H1 (cell line): ENCODE measurements at regions not wholly inside any gene's neighbourhood (a gene's known extent, or its start where the extent isn't known, plus 50 kb on each side); places are given as distances from the start of the nearest gene placed in this dataset.

Source experiments
- CTCF ChIA-PET: fragments of 300-600 bp; sonication (Branson Sonifier 250); formaldehyde crosslinking; loops from one replicate; lab custom pipeline; 2021; ENCODE audit not compliant: partially characterized antibody; lab: Charles Lee
- POLR2A ChIA-PET: fragments of 300-600 bp; sonication (Branson Sonifier 250); formaldehyde crosslinking; loops from one replicate; lab custom pipeline; 2021; ENCODE audit warnings: inconsistent platforms; ENCODE audit not compliant: partially characterized antibody; lab: Charles Lee
- DNase-seq, 2 experiments: peaks; one replicate each; pipeline versions ENCODE4 v3.0.0 to v3.0.0-alpha.2; 2010 to 2022; ENCODE audit warnings: low spot score in 2 of 2, low read depth in 1 of 2, mixed read lengths in 1 of 2
- FAIRE-seq: peaks from 2 replicates; lab custom pipeline; 2011; peaks lifted over from hg19 to GRCh38; lab: Jason Lieb, UNC
- H2AFZ ChIP-seq: 2 replicates; pipeline ENCODE4 v1.8.1; 2012; ENCODE audit warnings: low read length, inconsistent platforms
- H2AK5ac ChIP-seq: 2 replicates; pipeline ENCODE4 v1.6.1; 2013; ENCODE audit warnings: low read depth, low read length
- H2BK120ac ChIP-seq: replicated peaks from 2 replicates; pipeline ENCODE3; 2013; ENCODE audit warnings: low read depth, low read length, inconsistent platforms
- H2BK12ac ChIP-seq: 2 replicates; pipeline ENCODE4 v1.6.1; 2013; ENCODE audit warnings: low read depth, low read length
- H2BK15ac ChIP-seq: 2 replicates; pipeline ENCODE4 v1.6.1; 2013; ENCODE audit warnings: low read length
- H2BK20ac ChIP-seq: 2 replicates; pipeline ENCODE4 v1.6.1; 2013; ENCODE audit warnings: low read length
- H2BK5ac ChIP-seq: 2 replicates; pipeline ENCODE4 v1.6.1; 2013; ENCODE audit warnings: low read depth, low read length
- H3K14ac ChIP-seq: 2 replicates; pipeline ENCODE4 v1.6.1; 2013; ENCODE audit warnings: inconsistent platforms; ENCODE audit not compliant: insufficient read length
- H3K18ac ChIP-seq: 2 replicates; pipeline ENCODE4 v1.6.1; 2013; ENCODE audit warnings: low read length; ENCODE audit errors: extremely low read depth
- H3K23ac ChIP-seq: 2 replicates; pipeline ENCODE4 v1.6.1; 2013; ENCODE audit warnings: inconsistent platforms; ENCODE audit not compliant: insufficient read length
- H3K23me2 ChIP-seq: 2 replicates; pipeline ENCODE4 v1.6.1; 2013; ENCODE audit warnings: low read depth, low read length
- H3K27ac ChIP-seq: 2 replicates; pipeline ENCODE4 v1.6.1; 2011; ENCODE audit warnings: low read depth, low read length, inconsistent platforms
- H3K27me3 ChIP-seq, 4 experiments: replicated peaks in 1 of 4; 1 replicate in 1 of 4; 2 replicates in 3 of 4; pipeline versions ENCODE4 v1.6.1 to v1.8.1; 2011 to 2013; ENCODE audit warnings: low read length in 3 of 4, mild to moderate bottlenecking in 3 of 4, inconsistent platforms in 2 of 4, mixed read lengths in 2 of 4, moderate library complexity in 1 of 4; ENCODE audit not compliant: control insufficient read depth in 3 of 4, insufficient read depth in 3 of 4; ENCODE audit errors: extremely low read depth in 1 of 4
- H3K36me3 ChIP-seq, 4 experiments: 2 replicates each; pipeline versions ENCODE4 v1.6.1 to v1.8.1; 2011 to 2013; ENCODE audit warnings: mild to moderate bottlenecking in 4 of 4, low read length in 3 of 4, moderate library complexity in 2 of 4, control low read depth in 1 of 4, inconsistent platforms in 1 of 4; ENCODE audit not compliant: insufficient read depth in 4 of 4, control insufficient read depth in 2 of 4
- H3K4ac ChIP-seq: replicated peaks from 2 replicates; pipeline ENCODE3; 2013; ENCODE audit warnings: low read length, low read depth, mixed read lengths, inconsistent platforms; ENCODE audit not compliant: insufficient read length
- H3K4me1 ChIP-seq, 4 experiments: replicated peaks in 1 of 4; 1 replicate in 1 of 4; 2 replicates in 3 of 4; pipeline versions ENCODE4 v1.6.1 to v1.8.1; 2011 to 2013; ENCODE audit warnings: low read length in 3 of 4, inconsistent platforms in 2 of 4, mixed read lengths in 1 of 4; ENCODE audit not compliant: insufficient read depth in 4 of 4, control insufficient read depth in 3 of 4
- H3K4me2 ChIP-seq, 2 experiments: 2 replicates each; pipeline versions ENCODE4 v1.6.1 to v1.8.1; 2011 to 2013; ENCODE audit warnings: low read depth in 2 of 2, low read length in 2 of 2, control low read depth in 1 of 2, inconsistent platforms in 1 of 2, mild to moderate bottlenecking in 1 of 2; ENCODE audit not compliant: insufficient read depth in 1 of 2
- H3K4me3 ChIP-seq, 4 experiments: fragments of 200-600, 300-600 bp in 1 of 4; sonication (generic), shearing (Covaris generic), sonication (Bioruptor Twin) in 1 of 4; 2 replicates each; pipeline versions ENCODE4 v1.5.1 to v1.8.1; 2011 to 2016; ENCODE audit warnings: low read length in 4 of 4, low read depth in 3 of 4, control low read depth in 2 of 4, inconsistent platforms in 2 of 4, mild to moderate bottlenecking in 2 of 4, mixed read lengths in 1 of 4, moderate library complexity in 1 of 4; ENCODE audit not compliant: insufficient read depth in 2 of 4; ENCODE audit errors: extremely low read depth in 1 of 4
- H3K56ac ChIP-seq: replicated peaks from 2 replicates; pipeline ENCODE3; 2013; ENCODE audit warnings: low read depth, mild to moderate bottlenecking, mixed read lengths, low read length, inconsistent platforms; ENCODE audit not compliant: insufficient read length
- H3K79me1 ChIP-seq: 2 replicates; pipeline ENCODE4 v1.6.1; 2013; ENCODE audit warnings: low read depth, low read length, control low read depth
- H3K79me2 ChIP-seq, 2 experiments: 2 replicates each; pipeline versions ENCODE4 v1.6.1 to v1.8.1; 2012 to 2013; ENCODE audit warnings: low read length in 2 of 2, mild to moderate bottlenecking in 2 of 2, inconsistent platforms in 1 of 2; ENCODE audit not compliant: insufficient read depth in 2 of 2, control insufficient read depth in 1 of 2
- H3K9ac ChIP-seq, 4 experiments: replicated peaks in 1 of 4; 1 replicate in 1 of 4; 2 replicates in 3 of 4; pipeline versions ENCODE4 v1.6.1 to v1.8.1; 2011 to 2013; ENCODE audit warnings: low read depth in 3 of 4, low read length in 3 of 4, control low read depth in 2 of 4, mild to moderate bottlenecking in 2 of 4, moderate library complexity in 2 of 4, inconsistent platforms in 1 of 4; ENCODE audit errors: extremely low read depth in 1 of 4
- H3K9me3 ChIP-seq, 2 experiments: 2 replicates each; pipeline versions ENCODE4 v1.6.1 to v1.8.1; 2012 to 2013; ENCODE audit warnings: mild to moderate bottlenecking in 2 of 2, moderate library complexity in 2 of 2, control low read depth in 1 of 2, inconsistent platforms in 1 of 2, low read depth in 1 of 2, low read length in 1 of 2, mixed read lengths in 1 of 2; ENCODE audit not compliant: insufficient read depth in 2 of 2
- H4K20me1 ChIP-seq, 2 experiments: replicated peaks in 1 of 2; 2 replicates each; pipeline versions ENCODE3 to v1.8.1; 2011 to 2013; ENCODE audit warnings: inconsistent platforms in 2 of 2, low read length in 2 of 2, mild to moderate bottlenecking in 1 of 2; ENCODE audit not compliant: insufficient read depth in 2 of 2, control insufficient read depth in 1 of 2
- H4K5ac ChIP-seq: 2 replicates; pipeline ENCODE4 v1.6.1; 2013; ENCODE audit warnings: low read length, low read depth, mixed read lengths, inconsistent platforms; ENCODE audit not compliant: insufficient read length
- H4K8ac ChIP-seq: 2 replicates; pipeline ENCODE4 v1.8.0; 2013; ENCODE audit warnings: mild to moderate bottlenecking, moderate library complexity, low read length, inconsistent platforms; ENCODE audit not compliant: insufficient read depth; ENCODE audit errors: extremely low read depth
- H4K91ac ChIP-seq: replicated peaks from 2 replicates; pipeline ENCODE3; 2013; ENCODE audit warnings: low read length, mixed read lengths, inconsistent platforms; ENCODE audit not compliant: insufficient read length
- CHD1 ChIP-seq: IDR thresholded peaks from 2 replicates; pipeline ENCODE4 v1.6.1; 2012; ENCODE audit warnings: low read depth, low read length, improper control_type of control experiment
- FOSL1 ChIP-seq: IDR thresholded peaks from 2 replicates; pipeline ENCODE4 v1.6.1; 2011; ENCODE audit warnings: mild to moderate bottlenecking, low read depth, low read length, moderate library complexity; ENCODE audit not compliant: insufficient read depth
- GABPA ChIP-seq: IDR thresholded peaks from 2 replicates; pipeline ENCODE4 v1.6.1; 2011; ENCODE audit warnings: mild to moderate bottlenecking, low read length, moderate library complexity, borderline replicate concordance; ENCODE audit not compliant: insufficient read depth
- JUND ChIP-seq: IDR thresholded peaks from 2 replicates; pipeline ENCODE4 v1.6.1; 2011; ENCODE audit warnings: mild to moderate bottlenecking, improper control_type of control experiment, low read length
- KDM4A ChIP-seq: IDR thresholded peaks from one replicate; pipeline ENCODE4 v1.7.1; 2012; ENCODE audit warnings: low read depth, mild to moderate bottlenecking, moderate library complexity, low read length, inconsistent platforms; ENCODE audit not compliant: severe bottlenecking
- POLR2AphosphoS5 ChIP-seq: IDR thresholded peaks from 2 replicates; pipeline ENCODE4 v1.6.1; 2011; ENCODE audit warnings: low read depth, low read length
- POU5F1 ChIP-seq: IDR thresholded peaks from 2 replicates; pipeline ENCODE4 v1.6.1; 2011; ENCODE audit warnings: low read depth, mild to moderate bottlenecking, low read length, moderate library complexity
- RBBP5 ChIP-seq: IDR thresholded peaks from 2 replicates; pipeline ENCODE4 v1.7.1; 2012; ENCODE audit warnings: low read depth, mild to moderate bottlenecking, inconsistent platforms, low read length, moderate library complexity, borderline replicate concordance
- SAP30 ChIP-seq: fragments of 300-600 bp; sonication (generic); IDR thresholded peaks from 2 replicates; pipeline ENCODE4 v1.7.1; 2012; ENCODE audit warnings: low read length, moderate library complexity, mild to moderate bottlenecking, inconsistent platforms; ENCODE audit not compliant: insufficient read depth, insufficient replicate concordance
- SIN3A ChIP-seq, 2 experiments: IDR thresholded peaks in 1 of 2; conservative IDR thresholded peaks in 1 of 2; 2 replicates each; pipeline ENCODE4 v1.6.1; 2011 to 2012; ENCODE audit warnings: low read length in 2 of 2, improper control_type of control experiment in 1 of 2, low read depth in 1 of 2, mild to moderate bottlenecking in 1 of 2
- SIX5 ChIP-seq: IDR thresholded peaks from 2 replicates; pipeline ENCODE4 v1.6.1; 2011; ENCODE audit warnings: mild to moderate bottlenecking, low read depth, low read length
- TAF1 ChIP-seq: IDR thresholded peaks from 2 replicates; pipeline ENCODE4 v1.6.1; 2011; ENCODE audit warnings: mild to moderate bottlenecking, low read depth, low read length
- TBP ChIP-seq: IDR thresholded peaks from 2 replicates; pipeline ENCODE4 v1.6.1; 2011; ENCODE audit warnings: low read depth, low read length, improper control_type of control experiment
- WGBS, 2 experiments: shearing (Covaris generic) in 1 of 2; methylation state at CpG; one replicate each; pipeline versions ENCODE4 v1.1.6 to v1.1.7; 2013 to 2015; ENCODE audit warnings: low lambda C conversion rate in 2 of 2, mixed read lengths in 2 of 2, inconsistent platforms in 1 of 2, low coverage in 1 of 2, missing lambda C conversion rate in 1 of 2; ENCODE audit not compliant: insufficient replicate concordance in 2 of 2, insufficient coverage in 1 of 2, insufficient read length in 1 of 2; ENCODE audit errors: extremely low coverage in 1 of 2, missing lambda C conversion rate in 1 of 2; 5-methylcytosine and 5-hydroxymethylcytosine counted together
- TF ChIP-seq, protein P1 (sequence below): IDR thresholded peaks from 2 replicates; pipeline ENCODE4 v1.6.1; 2011; ENCODE audit warnings: low read depth, mild to moderate bottlenecking, low read length; ENCODE audit not compliant: insufficient read depth

DNA sequence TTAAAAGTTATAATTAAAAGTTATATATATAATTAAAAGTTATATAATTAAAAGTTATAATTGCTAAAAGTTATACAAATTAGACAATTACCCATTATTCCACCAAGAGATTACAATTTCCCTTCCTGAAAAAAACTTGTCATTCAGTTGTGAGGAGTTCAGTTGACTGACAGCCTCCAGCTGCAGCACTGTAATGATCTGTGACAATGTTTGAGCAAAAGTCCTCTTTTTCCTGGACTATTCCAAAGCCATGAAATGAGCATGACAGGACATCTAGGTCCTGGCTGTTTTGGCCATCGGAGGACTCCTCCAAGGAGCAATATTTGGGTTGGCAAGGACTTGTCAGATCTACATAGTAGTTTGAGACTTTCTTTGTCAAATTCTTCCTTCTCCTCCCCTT, 258.7 kb upstream of the EDNRB start:
- H3K4me2 ChIP-seq: no peak overlapping the region
- H4K8ac ChIP-seq: no peak overlapping the region
- H3K56ac ChIP-seq: no peak overlapping the region
- no peak for TF ChIP-seq FOSL1
- TF ChIP-seq RBBP5: no peak
- TF ChIP-seq TAF1: no peak
- TF ChIP-seq CHD1: no peak
- TF ChIP-seq JUND: no peak
- TF ChIP-seq KDM4A: no peak
- TF ChIP-seq SIN3A (conservative IDR thresholded peaks at IDR 0.05 in 1 of 2, IDR thresholded peaks at IDR 0.05 in 1 of 2; ENCODE audit: low read depth in 1 of 2, low read length in 2 of 2): no peak
- TF ChIP-seq SAP30: no peak
- no peak for TF ChIP-seq GABPA
- TF ChIP-seq POU5F1: no peak
- TF ChIP-seq TBP: no peak
- TF ChIP-seq POLR2AphosphoS5: no peak
- TF ChIP-seq, protein P1, sequence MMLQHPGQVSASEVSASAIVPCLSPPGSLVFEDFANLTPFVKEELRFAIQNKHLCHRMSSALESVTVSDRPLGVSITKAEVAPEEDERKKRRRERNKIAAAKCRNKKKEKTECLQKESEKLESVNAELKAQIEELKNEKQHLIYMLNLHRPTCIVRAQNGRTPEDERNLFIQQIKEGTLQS: no peak
- no peak for TF ChIP-seq SIX5
- no peaks in the 10 kb centered on the region for H3K79me1 ChIP-seq
- H3K4ac ChIP-seq: no peak overlapping the region
- H3K23me2 ChIP-seq: no peaks in the 10 kb centered on the region
- no peak overlapping the region for H2BK5ac ChIP-seq
- CTCF ChIA-PET: interaction anchor here (0.7 to 1.1 kb wide), 4 partner anchors 64 to 699 kb away, joined by 3 read pairs; no protein-coding TSS in a partner anchor
- no peak overlapping the region for H3K4me3 ChIP-seq
- H2AFZ ChIP-seq: no peak overlapping the region
- no peak for FAIRE-seq
- no peak overlapping the region for H3K27ac ChIP-seq
- no peak overlapping the region for H3K18ac ChIP-seq
- H3K36me3 ChIP-seq: no peaks in the 10 kb centered on the region
- POLR2A ChIA-PET: no interaction called here
- WGBS, 2 experiments: 77% methylated on average over 1 of the region's 1 CpG; no CpG with 5 or more reads in 1 of the 2 experiments
- no peak overlapping the region for H4K5ac ChIP-seq
- H2BK15ac ChIP-seq: no peak overlapping the region
- H2BK120ac ChIP-seq: no peak overlapping the region
- no peaks in the 10 kb centered on the region for H3K9me3 ChIP-seq
- H2AK5ac ChIP-seq: no peak overlapping the region
- DNase-seq: no peak
- H4K91ac ChIP-seq: no peak overlapping the region
- H3K27me3 ChIP-seq: no peaks in the 10 kb centered on the region
- no peak overlapping the region for H3K14ac ChIP-seq
- no peaks in the 10 kb centered on the region for H3K4me1 ChIP-seq
- no peak overlapping the region for H2BK20ac ChIP-seq
- no peak overlapping the region for H2BK12ac ChIP-seq
- no peaks in the 10 kb centered on the region for H3K79me2 ChIP-seq
- no peaks in the 10 kb centered on the region for H4K20me1 ChIP-seq
- H3K23ac ChIP-seq: no peak overlapping the region
- H3K9ac ChIP-seq: no peak overlapping the region
